Kidney (tissue), 13 donors: ENCODE measurements at regions not wholly inside any gene's neighbourhood (a gene's known extent, or its start where the extent isn't known, plus 50 kb on each side); places are given as distances from the start of the nearest gene placed in this dataset.
"Not testable (repeated sequence)": the region's sequence is repeated elsewhere in the genome, so short reads cannot be mapped to it uniquely, and the experiment has no call there.

Experiments used
- DNase-seq, 5 donors: peaks; one replicate each; pipeline ENCODE4 v3.0.0-alpha.2; 2013 to 2020
- FAIRE-seq: peaks from 2 replicates; lab custom pipeline; 2012; peaks lifted over from hg19 to GRCh38; lab: Jason Lieb, UNC
- H3K27ac ChIP-seq, 2 donors: one replicate each; pipeline ENCODE4 v1.7.0; 2013; ENCODE audit warnings: low read depth in 2 of 2, low read length in 2 of 2, inconsistent platforms in 1 of 2
- H3K27me3 ChIP-seq: one replicate; pipeline ENCODE4 v1.7.1; 2013; ENCODE audit warnings: low read length, inconsistent platforms; ENCODE audit not compliant: control insufficient read depth, insufficient read depth
- H3K36me3 ChIP-seq, 3 donors: one replicate each; pipeline versions ENCODE4 v1.7.0 to v1.7.1; 2013; ENCODE audit warnings: low read length in 3 of 3, control low read depth in 1 of 3, inconsistent platforms in 1 of 3; ENCODE audit not compliant: insufficient read depth in 3 of 3, control insufficient read depth in 2 of 3
- H3K4me1 ChIP-seq, 3 donors: one replicate each; pipeline versions ENCODE4 v1.7.0 to v1.7.1; 2013; ENCODE audit warnings: low read length in 3 of 3, inconsistent platforms in 1 of 3, low read depth in 1 of 3; ENCODE audit not compliant: control insufficient read depth in 2 of 3, insufficient read depth in 2 of 3
- H3K4me3 ChIP-seq, 3 donors: one replicate each; pipeline versions ENCODE4 v1.7.0 to v1.8.1; 2013; ENCODE audit warnings: low read length in 3 of 3, control low read depth in 1 of 3, inconsistent platforms in 1 of 3
- H3K9ac ChIP-seq, 3 donors: one replicate each; pipeline versions ENCODE4 v1.7.0 to v1.7.1; 2013; ENCODE audit warnings: low read length in 3 of 3, control low read depth in 1 of 3, inconsistent platforms in 1 of 3
- H3K9me3 ChIP-seq, 3 donors: one replicate each; pipeline versions ENCODE4 v1.7.0 to v1.7.1; 2013; ENCODE audit warnings: low read length in 3 of 3, control low read depth in 1 of 3, inconsistent platforms in 1 of 3; ENCODE audit not compliant: control insufficient read depth in 2 of 3, insufficient read depth in 1 of 3
- CTCF ChIP-seq: IDR thresholded peaks from 3 replicates; pipeline ENCODE4 v1.5.1; 2012; ENCODE audit warnings: mild to moderate bottlenecking, moderate library complexity, borderline replicate concordance; ENCODE audit not compliant: insufficient read depth; ENCODE audit errors: extremely low read depth
- intact Hi-C: fragments of 100-400 bp; cut with DNase I; formaldehyde crosslinking; loops from one replicate; pipeline ENCODE4 v1.11.1; 2022
- donor health status: control.
- donor health status: control.
- donor health status: control.
- donor health status: control.
- donor health status: control.
- donor health status: DM: yes; HTN: yes; CAD: no.
- donor health status: Normal renal cell carcinoma (clear cell type).

GRCh38 chr6:9233686-9234085 lies 798.3 kb upstream of the SLC35B3 start:
- FAIRE-seq (no peak), DNase-seq (peak in 2 of 5 donors; percentile 36 to 40)
- Histone ChIP-seq H3K4me1 (no peaks in the 10 kb centered on the region), H3K36me3 (no peaks in the 10 kb centered on the region), H3K9ac (no peak overlapping the region), H3K27ac (no peak overlapping the region), H3K4me3 (no peak overlapping the region), H3K27me3 (no peaks in the 10 kb centered on the region), H3K9me3 (no peaks in the 10 kb centered on the region)
- intact Hi-C loops, result no loop called here
- TF ChIP-seq CTCF, result no peak

- H3K27ac ChIP-seq, result no peak overlapping the region
- no peak overlapping the region for H3K9ac ChIP-seq
- H3K4me1 ChIP-seq, result no peaks in the 10 kb centered on the region
- no peak for TF ChIP-seq CTCF
- DNase-seq, result no peak
- no peaks in the 10 kb centered on the region for H3K27me3 ChIP-seq
- no peaks in the 10 kb centered on the region for H3K36me3 ChIP-seq
- no peaks in the 10 kb centered on the region for H3K9me3 ChIP-seq
- no peak overlapping the region for H3K4me3 ChIP-seq
- intact Hi-C loops, result no loop called here
- FAIRE-seq, result no peak
Measured at GRCh38 chr6:9233226-9233625, 797.9 kb upstream of the SLC35B3 start.

- Histone ChIP-seq H3K4me1 (no peaks in the 10 kb centered on the region), H3K27ac (no peak overlapping the region), H3K36me3 (no peaks in the 10 kb centered on the region), H3K9me3 (no peaks in the 10 kb centered on the region), H3K4me3 (no peak overlapping the region), H3K27me3 (no peaks in the 10 kb centered on the region), H3K9ac (no peak overlapping the region)
- intact Hi-C loops, result no loop called here
- DNase-seq (no peak), FAIRE-seq (no peak)
- TF ChIP-seq CTCF, result no peak
Measured at GRCh38 chr6:9225441-9225871, 790.1 kb upstream of the SLC35B3 start.

GRCh38 chr6:9224539-9224938 lies 789.2 kb upstream of the SLC35B3 start:
- TF ChIP-seq CTCF, result no peak
- no peak for DNase-seq
- no peaks in the 10 kb centered on the region for H3K36me3 ChIP-seq
- no peak for FAIRE-seq
- no peaks in the 10 kb centered on the region for H3K9me3 ChIP-seq
- no peak overlapping the region for H3K9ac ChIP-seq
- H3K27ac ChIP-seq, result no peak overlapping the region
- H3K27me3 ChIP-seq, result no peaks in the 10 kb centered on the region
- intact Hi-C loops, result no loop called here
- no peaks in the 10 kb centered on the region for H3K4me1 ChIP-seq
- no peak overlapping the region for H3K4me3 ChIP-seq

- H3K36me3 ChIP-seq, H3K4me3 ChIP-seq, H3K4me1 ChIP-seq, H3K27me3 ChIP-seq, H3K9me3 ChIP-seq, H3K9ac ChIP-seq, H3K27ac ChIP-seq, DNase-seq, intact Hi-C loops, FAIRE-seq: not testable (repeated sequence)
Measured at GRCh38 chr6:9213717-9214116, 778.4 kb upstream of the SLC35B3 start.
